HEK293 (cell line): ENCODE measurements at regions not wholly inside any gene's neighbourhood (a gene's known extent, or its start where the extent isn't known, plus 50 kb on each side); places are given as distances from the start of the nearest gene placed in this dataset.

Experiments used
- PRDM1 ChIP-seq: fragments of 450-650 bp; formaldehyde crosslinking; IDR thresholded peaks from 2 replicates; pipeline ENCODE4; 2016; ENCODE audit warnings: missing biosample characterization, missing genetic modification characterization
- REST ChIP-seq: fragments of 450-650 bp; formaldehyde crosslinking; IDR thresholded peaks from 2 replicates; pipeline ENCODE4 v1.5.1; 2016; ENCODE audit warnings: missing biosample characterization, missing genetic modification characterization
- ZNF404 ChIP-seq: fragments of 450-650 bp; formaldehyde crosslinking; IDR thresholded peaks from 2 replicates; pipeline ENCODE4 v1.5.1; 2017; ENCODE audit warnings: missing biosample characterization, missing genetic modification characterization
- ZNF473 ChIP-seq: fragments of 450-650 bp; formaldehyde crosslinking; IDR thresholded peaks from 2 replicates; pipeline ENCODE4 v1.5.1; 2017; ENCODE audit warnings: missing biosample characterization, missing genetic modification characterization
- ZNF544 ChIP-seq: fragments of 450-650 bp; formaldehyde crosslinking; IDR thresholded peaks from 2 replicates; pipeline ENCODE4 v1.5.0; 2017; ENCODE audit warnings: missing biosample characterization, missing genetic modification characterization

- TF ChIP-seq ZNF404 (tag by site-specific recombination) (no peak), ZNF473 (no peak), PRDM1 (tag by site-specific recombination) (no peak), ZNF544 (tag by site-specific recombination) (no peak), REST (no peak)
These were observed 1893.8 kb downstream of the NCAM2 start for GRCh38 chr21:22892028-22892427.
